ENCODE measurements at regions not wholly inside any gene's neighbourhood (a gene's known extent, or its start where the extent isn't known, plus 50 kb on each side); places are given as distances from the start of the nearest gene placed in this dataset.

- CTCF ChIA-PET, result no interaction called here
- intact Hi-C loops (cut with micrococcal nuclease; ENCODE audit: unreplicated experiment), result no loop called here
- no TSS peak for BruUV-seq (replicated peaks)
- Histone ChIP-seq H3K4me3 (ENCODE audit: low read depth in 2 of 2, low read length in 2 of 2) (no peak overlapping the region), H3K9me3 (ENCODE audit: control insufficient read depth, insufficient read depth, low read depth, low read length) (no peaks in the 10 kb centered on the region), H3K4me1 (ENCODE audit: control insufficient read depth, insufficient read depth, low read length) (no peaks in the 10 kb centered on the region), H3K27ac (ENCODE audit: low read length) (no peak overlapping the region), H3K27me3 (ENCODE audit: control insufficient read depth, insufficient read depth, low read length) (no peaks in the 10 kb centered on the region), H3K36me3 (ENCODE audit: control insufficient read depth, insufficient read depth, low read length) (no peaks in the 10 kb centered on the region)
- in situ Hi-C loops (cut with HindIII; ENCODE audit: low pct_unique_long_range_greater_than_20kb, low sequenced_read_pairs), result no loop called here
- TF ChIP-seq POLR2AphosphoS5 (IDR thresholded peaks at IDR 0.05; ENCODE audit: low read depth, low read length) (no peak), CTCF (IDR thresholded peaks at IDR 0.05) (no peak), SIN3A (IDR thresholded peaks at IDR 0.05; ENCODE audit: borderline replicate concordance, insufficient read depth, low read depth, low read length) (no peak), TCF7L2 (IDR thresholded peaks at IDR 0.05; ENCODE audit: low read depth, low read length) (no peak), REST (IDR thresholded peaks at IDR 0.05; ENCODE audit: insufficient read depth in 1 of 2, low read depth in 2 of 2, low read length in 1 of 2) (no peak)
- DNase-seq (ENCODE audit: low read depth, low spot score) (no peak), ATAC-seq (no peak)
- POLR2A ChIA-PET, result no interaction called here
Measured at GRCh38 chr6:104381907-104382306, 477.8 kb downstream of the HACE1 start.

GRCh38 chr6:104365451-104366234, 494.1 kb downstream of the HACE1 start:
- no peak for DNase-seq (ENCODE audit: low read depth, low spot score)
- Histone ChIP-seq H3K4me1 (ENCODE audit: control insufficient read depth, insufficient read depth, low read length) (no peaks in the 10 kb centered on the region), H3K4me3 (ENCODE audit: low read depth in 2 of 2, low read length in 2 of 2) (no peak overlapping the region), H3K9me3 (ENCODE audit: control insufficient read depth, insufficient read depth, low read depth, low read length) (no peaks in the 10 kb centered on the region), H3K27ac (ENCODE audit: low read length) (no peak overlapping the region), H3K36me3 (ENCODE audit: control insufficient read depth, insufficient read depth, low read length) (no peaks in the 10 kb centered on the region), H3K27me3 (ENCODE audit: control insufficient read depth, insufficient read depth, low read length) (no peaks in the 10 kb centered on the region)
- in situ Hi-C loops (cut with HindIII; ENCODE audit: low pct_unique_long_range_greater_than_20kb, low sequenced_read_pairs) (no loop called here), intact Hi-C loops (cut with micrococcal nuclease; ENCODE audit: unreplicated experiment) (no loop called here)
- ChIA-PET POLR2A (no interaction called here), CTCF (no interaction called here)
- BruUV-seq (replicated peaks), result no TSS peak
- TF ChIP-seq REST (IDR thresholded peaks at IDR 0.05; ENCODE audit: insufficient read depth in 1 of 2, low read depth in 2 of 2, low read length in 1 of 2) (no peak), TCF7L2 (IDR thresholded peaks at IDR 0.05; ENCODE audit: low read depth, low read length) (no peak), SIN3A (IDR thresholded peaks at IDR 0.05; ENCODE audit: borderline replicate concordance, insufficient read depth, low read depth, low read length) (no peak), CTCF (IDR thresholded peaks at IDR 0.05) (no peak), POLR2AphosphoS5 (IDR thresholded peaks at IDR 0.05; ENCODE audit: low read depth, low read length) (no peak)
- no peak for ATAC-seq

Data from Panc1 (cell line).